Right renal pelvis (tissue), 4 donors: ENCODE measurements at regions not wholly inside any gene's neighbourhood (a gene's known extent, or its start where the extent isn't known, plus 50 kb on each side); places are given as distances from the start of the nearest gene placed in this dataset.
"Not testable (repeated sequence)": the region's sequence is repeated elsewhere in the genome, so short reads cannot be mapped to it uniquely, and the experiment has no call there.

Experiments used
- DNase-seq, 4 donors: peaks; one replicate each; pipeline ENCODE4 v3.0.0-alpha.2; 2013; ENCODE audit warnings: low read depth in 4 of 4, low spot score in 3 of 4, missing footprints in 1 of 4

DNA sequence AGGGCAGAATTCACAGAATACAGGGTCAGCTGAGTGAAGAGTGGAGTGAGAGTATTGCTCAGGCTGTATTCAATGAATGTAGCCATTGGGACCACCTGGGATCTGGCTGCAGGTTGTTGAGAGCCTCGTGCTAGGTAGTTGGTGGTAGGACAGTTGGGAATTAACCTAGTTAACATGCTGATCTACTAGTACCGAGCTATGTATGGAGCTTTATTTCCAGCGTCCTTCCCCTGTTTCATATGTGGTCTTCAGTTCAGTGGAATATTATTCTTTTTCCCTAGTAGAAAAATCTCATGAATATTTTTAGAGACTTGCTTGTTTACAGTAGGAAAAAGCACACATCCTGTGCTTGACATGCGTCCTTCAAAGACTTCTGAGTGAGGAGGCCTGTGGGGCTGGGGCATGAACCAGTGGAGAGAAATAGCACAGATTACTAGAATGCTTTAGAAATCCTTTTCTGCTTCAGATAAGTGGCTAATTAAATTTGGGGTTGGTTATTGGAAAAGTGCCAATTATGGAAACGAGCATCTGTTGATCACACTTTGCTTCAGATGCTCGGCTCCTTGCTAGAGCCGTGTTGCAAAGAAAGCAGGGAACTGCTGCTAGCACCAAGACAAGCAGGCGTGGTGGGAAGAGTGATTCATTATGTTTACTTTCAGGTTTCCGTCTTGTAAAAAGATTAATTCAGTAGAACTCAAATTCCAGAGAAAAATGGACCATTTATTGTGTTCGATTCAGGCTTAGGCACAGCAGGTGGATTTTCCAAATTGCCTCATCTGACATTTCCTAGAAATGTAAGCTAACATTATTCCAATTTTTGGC is 53.6 kb downstream of the ARF6 start:
- DNase-seq, result no peak

DNA sequence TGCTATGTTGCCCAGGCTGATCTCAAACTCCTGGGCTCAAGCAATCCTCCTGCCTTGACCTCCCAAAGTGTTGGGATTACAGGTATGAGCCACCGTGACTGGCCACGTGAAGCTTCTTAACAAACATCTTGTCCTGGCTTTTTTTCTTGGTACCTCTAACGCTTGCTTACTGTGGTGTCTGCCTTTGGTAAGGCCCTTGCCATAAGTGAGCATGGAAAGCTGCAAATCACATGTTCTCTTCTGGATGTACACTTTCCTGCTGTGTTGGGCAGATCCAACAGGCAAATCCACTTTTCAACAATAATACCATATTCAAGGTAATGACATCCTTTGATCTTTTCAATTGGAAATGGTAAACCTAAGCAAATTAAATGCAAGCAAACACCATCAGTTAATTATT is 54.6 kb downstream of the ARF6 start:
- DNase-seq, result no peak

DNA sequence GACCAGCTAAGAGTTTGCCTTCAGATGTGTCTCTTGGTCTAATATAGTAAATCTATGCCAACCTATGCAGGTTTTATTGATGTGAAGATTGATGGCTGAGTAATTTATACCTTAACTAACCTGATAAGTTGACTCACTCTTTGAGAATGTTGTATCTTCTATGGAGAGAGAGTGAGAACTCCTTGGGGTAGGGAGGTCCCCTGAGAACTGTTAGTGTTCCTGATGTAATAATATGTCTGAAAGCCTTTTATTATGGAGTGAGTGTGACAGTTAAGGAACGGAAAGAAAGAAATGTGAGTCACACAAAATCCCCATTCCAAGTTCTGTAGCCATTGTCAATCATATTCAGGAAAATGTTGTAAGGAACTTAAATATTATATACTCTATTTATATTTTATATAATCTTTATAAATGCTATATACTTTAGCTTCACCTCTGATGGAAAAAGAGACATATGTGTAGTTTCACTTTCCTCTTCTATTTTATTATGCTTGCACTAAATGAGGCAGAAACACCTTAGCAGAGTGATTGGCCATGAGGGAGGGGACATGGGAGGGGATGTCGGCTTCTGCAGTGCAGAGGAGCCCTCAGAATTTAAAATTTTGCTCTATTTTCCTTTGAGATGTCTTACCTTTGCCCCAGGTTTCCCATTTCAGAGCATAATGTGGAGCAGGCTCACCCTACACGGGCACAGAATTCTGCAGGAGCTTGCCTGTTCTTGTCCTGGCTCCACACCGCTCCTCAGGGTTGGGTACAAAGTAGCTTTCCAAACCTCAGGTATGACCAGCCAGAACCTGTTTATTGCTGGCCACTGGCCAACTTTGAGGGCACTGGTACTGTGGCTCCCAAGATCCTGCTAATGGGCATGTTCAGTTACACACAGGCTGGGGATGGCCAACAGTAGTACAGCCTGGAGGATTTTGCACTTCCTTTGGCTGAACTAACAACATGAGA is 57.7 kb downstream of the ARF6 start:
- DNase-seq, result no peak

DNA sequence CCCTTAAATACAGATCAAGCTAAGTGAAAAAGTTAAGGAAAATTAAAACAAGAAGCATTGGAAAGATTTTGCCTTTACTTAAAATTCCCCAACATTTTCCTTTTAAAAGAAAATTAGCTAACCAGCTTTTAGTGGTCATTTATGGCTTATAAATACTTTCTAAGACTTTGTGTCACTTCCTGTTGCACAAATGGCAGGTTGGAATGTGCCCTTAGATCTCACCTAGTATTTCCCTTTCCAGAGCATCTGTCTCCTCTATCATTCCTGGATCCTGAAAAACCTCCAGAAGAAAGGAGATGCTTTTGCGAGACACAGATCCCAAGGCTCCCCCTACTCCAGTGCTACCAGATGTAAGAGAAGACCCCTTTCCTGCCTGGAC is 58.3 kb downstream of the ARF6 start:
- no peak for DNase-seq

DNA sequence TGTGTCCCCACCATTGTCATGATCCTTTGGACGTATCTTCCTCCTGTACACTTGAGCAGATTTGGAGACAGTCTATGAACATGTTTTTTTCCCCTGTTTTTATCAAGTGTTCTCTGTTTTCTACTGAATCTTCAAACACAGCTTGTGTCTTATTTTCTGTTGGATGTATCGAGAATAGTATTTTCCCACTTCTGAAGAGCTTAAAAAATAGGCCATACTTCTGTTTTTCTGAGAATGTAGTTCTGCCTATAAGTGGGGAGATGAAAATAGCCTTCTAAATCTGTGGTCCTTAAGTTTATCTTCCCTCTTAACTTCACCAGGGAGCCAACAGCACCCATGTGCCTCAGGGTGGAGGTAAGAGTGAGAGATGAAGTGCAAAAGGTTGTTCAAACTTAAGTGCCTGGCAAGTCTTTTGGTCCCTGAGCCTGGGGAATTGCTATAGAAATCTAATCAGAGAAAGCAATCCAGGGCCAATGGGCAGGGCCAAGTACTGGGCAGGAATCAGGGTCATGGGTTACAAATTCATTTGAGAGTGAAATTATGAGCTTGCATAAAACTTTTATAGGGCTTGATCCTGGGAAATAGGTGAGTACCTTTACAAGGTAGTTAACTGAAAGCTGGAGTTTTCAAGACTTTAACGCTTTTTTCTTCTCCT is 58.9 kb downstream of the ARF6 start:
- DNase-seq, result no peak

DNA sequence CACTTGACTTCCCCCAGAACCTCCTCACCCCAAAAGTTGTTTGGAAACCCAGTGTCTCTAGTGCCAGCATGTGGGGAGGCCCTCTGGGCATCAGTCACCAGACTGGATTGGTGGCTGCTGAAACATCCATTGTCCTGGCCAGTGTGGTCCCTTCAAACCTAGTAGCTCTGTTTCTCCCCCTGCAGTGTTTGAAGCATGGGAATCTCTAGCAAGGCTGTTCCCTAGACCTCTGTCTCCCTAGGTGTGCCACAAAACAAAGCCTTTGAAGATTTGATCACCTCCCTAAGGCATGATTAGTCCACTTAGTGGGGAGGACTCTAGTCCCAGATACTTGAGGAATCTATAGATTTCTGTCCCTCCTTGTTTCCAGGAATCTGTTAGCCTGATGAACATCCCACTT is 60.3 kb downstream of the ARF6 start:
- DNase-seq, result no peak

DNA sequence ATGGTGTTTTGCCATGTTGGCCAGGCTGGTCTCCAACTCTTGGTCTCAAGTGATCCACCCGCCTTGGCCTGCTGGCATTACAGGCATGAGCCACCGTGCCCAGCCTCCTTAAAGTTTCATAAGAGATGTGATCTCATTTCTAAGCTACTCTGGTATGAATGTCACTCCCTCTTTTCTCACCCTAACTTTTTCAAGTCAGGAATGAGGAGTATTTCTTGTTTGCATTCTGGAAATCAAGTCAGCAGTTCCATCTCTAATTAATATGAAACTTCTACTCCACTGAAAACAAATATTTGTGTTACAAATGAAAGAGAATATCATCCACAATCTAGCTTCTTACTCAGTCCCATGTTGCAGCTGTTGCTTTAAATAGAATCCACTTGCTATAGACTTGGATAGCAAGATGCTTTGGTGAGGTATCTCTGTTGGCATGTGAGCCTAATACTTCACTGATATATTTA is 61.3 kb downstream of the ARF6 start:
- no peak for DNase-seq

DNA sequence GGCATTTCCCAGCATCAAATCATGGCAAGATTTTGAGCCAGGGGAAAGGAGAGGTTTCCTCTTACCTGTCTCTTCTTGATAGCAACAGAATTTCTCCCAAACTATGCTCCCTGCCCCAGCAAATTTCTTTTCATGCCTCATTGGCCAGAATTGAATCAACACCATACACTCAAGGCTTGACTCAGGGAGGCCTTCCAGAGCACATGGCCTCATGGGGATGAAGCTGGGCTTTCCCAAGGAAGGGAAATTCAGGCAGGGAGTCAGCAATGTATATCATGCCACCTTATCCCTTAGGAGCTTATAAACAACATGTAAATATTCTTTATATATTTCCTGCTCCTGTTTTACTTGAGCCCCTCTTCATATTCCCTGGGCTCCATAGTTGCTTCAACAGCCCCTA is 62.1 kb downstream of the ARF6 start:
- DNase-seq, result no peak

DNA sequence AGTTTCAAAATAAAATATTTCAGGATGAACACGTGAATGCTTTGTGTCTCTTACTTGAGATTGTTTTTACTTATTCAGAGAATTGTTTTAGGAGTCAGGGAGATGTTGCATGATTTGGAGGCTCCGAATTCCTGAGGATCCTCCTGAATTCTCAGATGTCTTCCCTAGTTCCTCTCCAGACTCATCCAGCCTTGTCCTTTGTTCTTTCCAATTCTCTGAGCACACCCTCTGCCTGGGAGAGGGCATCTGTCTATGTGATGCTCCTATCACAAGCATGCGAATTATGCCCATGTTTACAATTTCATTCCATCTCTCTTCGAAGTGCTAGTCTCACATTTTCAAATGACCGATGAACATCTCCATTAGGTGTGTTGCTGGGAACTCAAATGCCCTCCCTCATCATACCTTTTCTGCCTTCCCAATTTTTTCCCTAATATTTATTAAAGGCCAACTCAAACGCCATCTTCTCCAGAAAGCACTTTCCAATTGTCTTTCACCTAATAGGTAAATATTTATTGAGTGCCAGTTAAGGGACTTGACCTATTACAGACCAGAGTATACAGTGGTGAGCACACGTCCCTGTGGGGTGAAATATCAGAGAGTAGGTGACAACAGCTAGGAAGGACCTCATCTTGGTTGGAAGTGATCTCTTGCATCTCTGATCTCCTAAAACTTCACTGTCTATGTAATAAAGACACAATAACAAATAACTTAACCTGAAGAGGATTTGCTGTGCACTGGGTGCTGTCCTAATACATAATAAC is 64.4 kb downstream of the ARF6 start:
- no peak for DNase-seq

DNA sequence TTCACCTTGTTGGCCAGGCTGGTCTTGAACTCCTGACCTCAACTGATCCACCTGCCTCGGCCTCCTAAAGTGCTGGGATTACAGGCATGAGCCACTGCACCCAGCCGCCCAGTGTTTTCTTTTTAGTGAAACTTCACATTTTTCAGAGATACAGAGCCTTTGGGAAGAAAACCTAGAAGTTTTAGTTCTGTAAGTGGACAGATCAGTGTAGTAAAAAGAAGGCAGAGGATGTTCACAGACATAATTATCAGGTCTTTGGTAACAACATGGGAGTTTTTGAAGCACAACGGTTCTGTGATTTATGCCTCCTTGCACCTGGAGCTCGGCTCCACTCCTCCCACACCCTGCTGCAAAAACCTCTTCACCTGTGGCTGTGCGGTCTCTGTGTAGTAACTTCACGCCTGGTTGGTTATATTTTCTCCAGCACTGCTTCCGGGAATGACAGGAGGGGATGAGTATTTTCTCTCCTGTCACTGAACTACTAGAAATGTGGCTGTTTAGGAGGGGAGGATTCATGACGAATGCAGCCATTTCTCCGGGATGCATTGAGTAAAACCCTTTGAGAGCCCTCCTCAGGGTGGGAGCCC is 67.0 kb downstream of the ARF6 start:
- DNase-seq, result peak in 3 of 4 donors; percentile 65 to 76 (median 71)

DNA sequence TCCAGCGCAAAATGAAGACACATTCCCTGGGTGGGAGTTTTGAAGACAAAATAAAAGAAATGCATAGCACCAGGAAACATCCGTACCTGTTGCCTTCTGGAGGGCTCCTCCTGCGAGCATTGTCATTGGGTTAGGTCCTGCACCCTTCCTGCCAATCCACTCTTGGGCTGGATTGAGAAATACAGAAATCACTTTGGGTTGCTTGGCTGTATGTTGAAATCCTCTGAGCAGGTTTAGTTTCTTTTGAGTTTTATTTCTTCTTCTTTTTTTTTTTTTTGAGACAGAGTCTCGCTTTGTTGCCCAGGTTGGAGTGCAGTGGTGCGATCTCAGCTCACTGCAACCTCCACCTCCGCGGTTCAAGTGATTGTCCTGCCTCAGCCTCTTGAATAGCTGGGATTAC is 67.6 kb downstream of the ARF6 start:
- no peak for DNase-seq

DNA sequence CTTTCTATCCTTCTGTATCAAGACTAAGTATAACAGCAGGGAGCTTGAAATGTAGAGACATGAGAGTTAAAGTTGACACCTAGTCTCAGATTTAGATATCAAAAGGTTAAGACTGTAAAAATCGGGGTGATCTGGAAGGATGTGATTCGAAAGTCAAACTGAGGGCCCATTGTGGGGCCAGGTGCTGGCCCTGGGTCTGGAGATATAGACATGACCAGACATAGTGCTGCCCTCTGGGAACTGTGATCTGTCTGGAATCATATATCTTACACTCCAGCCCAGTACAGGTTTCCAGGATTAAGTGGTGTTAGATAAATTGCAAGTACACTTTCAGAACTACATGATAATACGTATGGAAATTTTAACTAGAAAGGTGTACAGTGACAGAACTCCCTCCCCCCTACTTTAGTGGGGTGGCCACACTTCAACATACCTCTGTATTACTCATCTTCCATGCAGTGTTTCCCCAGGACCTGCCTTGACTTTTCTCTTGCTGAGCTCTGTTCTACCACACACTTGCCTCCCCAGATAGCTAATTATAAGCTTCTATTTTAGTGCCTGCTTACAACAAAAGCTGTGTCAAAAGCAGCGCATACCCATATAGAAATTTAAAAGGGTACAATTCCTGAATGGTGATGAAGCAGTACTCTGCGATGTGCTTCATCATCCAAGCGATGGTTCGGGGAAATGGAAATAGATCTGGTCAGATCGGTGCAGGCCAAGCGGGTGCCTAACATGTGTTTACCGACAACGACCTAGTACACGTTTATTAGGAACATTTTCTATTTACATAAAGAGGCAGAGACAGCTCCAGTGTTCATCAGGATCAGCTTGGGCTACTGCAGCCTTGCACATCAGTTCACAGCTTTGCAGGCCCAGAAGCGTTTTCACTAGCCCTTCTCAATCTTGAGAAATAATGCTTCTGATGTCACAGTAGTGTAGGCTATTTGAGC is 68.7 kb downstream of the ARF6 start:
- DNase-seq, result no peak

DNA sequence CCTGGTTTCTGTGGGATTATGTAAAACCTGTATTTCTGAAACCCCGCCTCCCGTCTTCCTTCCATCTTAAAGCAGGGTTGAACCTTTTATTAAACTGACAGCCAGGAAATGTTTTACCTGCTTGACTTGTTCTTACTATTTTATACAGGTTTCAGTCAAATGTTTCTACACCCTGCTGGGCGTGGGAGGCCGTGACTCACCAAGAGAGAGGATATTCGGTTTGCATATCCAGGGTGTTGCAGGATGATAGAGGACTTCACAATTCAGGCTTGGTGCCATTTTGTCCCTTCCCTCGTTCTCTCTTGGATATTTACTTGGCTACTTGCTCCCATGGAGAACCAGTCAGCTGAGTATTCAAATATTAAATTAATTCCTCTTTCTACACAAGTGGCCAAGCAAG is 69.7 kb downstream of the ARF6 start:
- no peak for DNase-seq

DNA sequence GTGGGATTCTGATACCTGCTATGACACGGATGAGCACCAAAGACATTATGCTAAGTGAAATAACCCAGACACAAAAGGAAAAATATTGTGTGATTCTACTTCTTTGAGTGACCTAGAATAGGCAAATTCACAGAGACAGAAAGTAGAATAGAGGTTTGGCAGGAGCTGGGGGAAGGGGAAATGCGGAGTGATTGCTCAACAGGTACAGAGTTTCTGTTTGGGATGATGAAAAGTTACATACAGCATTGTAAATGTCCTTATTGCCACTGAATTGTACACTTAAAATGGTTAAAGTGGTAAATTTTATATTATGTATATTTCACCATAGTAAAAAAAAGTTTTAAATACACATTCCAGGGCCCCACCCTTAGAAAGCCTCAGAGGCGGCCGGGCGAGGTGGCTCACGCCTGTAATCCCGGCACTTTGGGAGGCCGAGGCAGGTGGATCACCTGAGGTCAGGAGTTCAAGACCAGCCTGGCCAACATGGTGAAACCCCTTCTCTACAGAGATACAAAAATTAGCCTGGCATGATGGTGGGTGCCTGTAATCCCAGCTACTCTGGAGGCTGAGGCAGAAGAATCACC is 72.3 kb downstream of the ARF6 start:
- DNase-seq, result not testable (repeated sequence)

DNA sequence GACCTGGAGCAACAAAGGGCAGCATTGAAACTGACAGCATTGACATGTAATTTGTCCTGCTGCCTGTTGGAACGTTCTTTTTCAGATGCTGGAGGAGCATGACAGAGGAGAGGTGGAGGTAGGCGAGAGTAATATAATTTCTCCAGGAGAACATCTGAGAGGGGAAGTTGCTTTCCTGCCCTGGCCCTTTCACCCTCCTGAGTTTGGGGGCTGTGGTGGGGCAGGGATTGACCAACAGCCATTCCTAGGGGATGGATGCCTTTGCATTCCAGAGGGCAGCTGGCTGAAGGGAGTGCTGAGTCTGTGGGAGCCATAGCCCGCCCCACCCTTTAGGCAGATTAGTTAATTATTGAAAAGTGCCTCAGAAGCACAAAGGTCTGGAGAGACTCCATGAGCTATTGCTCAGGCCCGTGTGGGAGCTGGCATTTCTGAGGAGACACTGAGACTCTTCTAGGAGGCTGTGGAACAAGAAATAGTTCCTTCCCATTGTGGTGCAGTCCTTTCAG is 73.5 kb downstream of the ARF6 start:
- DNase-seq, result peak in 1 of 4 donors; percentile 73

DNA sequence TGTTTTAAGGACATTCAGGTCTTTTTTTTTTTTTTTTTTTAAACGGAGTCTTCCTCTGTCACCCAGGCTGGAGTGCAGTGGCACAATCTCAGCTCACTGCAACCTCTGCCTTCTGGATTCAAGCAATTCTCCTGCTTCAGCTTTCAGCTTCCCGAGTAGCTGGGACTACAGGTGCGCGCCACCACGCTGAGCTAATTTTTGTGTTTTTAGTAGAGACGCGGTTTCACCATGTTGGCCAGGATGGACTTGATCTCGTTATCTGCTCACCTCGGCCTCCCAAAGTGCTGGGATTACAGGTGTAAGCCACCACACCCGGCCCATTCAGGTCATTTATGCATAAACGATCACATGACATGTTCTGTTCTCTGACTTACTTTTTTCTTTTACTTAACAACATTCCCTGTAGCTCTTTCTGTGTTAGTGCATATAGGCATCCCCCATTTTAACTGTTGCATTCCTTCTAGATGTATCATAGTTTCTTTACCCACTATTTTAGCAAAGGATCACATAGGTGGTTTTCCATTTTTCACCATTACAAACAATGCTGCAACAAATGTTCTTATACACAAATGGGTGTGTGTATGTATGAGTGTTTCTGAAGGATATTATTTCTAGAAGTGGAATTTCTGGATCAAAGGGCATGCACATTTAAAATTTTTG is 74.2 kb downstream of the ARF6 start:
- no peak for DNase-seq

DNA sequence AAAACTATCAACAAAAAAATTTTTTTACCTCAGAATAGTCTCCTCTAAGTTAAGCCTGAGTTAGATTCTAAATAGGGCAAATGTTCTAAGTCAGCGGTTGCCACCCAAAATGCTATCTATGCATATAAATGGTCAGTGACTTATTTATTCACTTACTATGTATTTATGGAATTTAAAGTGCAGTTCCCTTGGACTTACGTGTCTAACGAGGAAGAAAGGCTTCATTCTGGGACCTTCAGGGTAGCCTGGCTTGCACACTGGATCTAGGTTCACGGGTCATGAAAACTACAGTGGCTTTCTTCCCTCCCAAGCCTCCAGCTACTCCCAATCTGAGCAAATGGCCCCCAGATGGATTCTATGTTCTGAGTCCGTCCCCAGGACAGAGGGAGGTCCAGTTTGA is 77.1 kb downstream of the ARF6 start:
- DNase-seq, result no peak
